HG03342 (cell line): ENCODE measurements at regions not wholly inside any gene's neighbourhood (a gene's known extent, or its start where the extent isn't known, plus 50 kb on each side); places are given as distances from the start of the nearest gene placed in this dataset.

Source experiments
- ATAC-seq: cut with Tn5 transposase; IDR thresholded peaks from one replicate; pipeline ENCODE4 v1.9.1; 2021; ENCODE audit warnings: mild to moderate bottlenecking, moderate library complexity; ENCODE audit not compliant: unreplicated experiment

DNA sequence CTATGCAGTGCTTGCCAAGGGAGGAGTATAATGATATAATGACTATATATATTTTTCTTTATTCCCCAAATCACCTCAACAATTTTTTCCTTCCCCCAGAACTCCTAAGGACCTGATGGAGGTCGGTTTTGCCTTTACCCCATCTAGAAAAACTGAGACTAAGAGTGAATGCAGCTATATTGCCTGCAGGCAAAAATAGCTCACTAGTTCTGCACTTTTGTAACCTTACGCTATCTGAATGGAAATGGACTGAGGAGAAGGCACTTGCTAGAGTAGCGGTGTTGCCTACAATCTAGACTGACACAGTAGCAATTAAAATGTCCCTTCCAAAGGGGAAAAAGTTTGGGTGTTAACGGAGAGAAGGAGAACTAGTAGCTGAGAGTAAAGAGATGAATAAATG is 379.5 kb upstream of the SEMA6D start:
- no peak for ATAC-seq

DNA sequence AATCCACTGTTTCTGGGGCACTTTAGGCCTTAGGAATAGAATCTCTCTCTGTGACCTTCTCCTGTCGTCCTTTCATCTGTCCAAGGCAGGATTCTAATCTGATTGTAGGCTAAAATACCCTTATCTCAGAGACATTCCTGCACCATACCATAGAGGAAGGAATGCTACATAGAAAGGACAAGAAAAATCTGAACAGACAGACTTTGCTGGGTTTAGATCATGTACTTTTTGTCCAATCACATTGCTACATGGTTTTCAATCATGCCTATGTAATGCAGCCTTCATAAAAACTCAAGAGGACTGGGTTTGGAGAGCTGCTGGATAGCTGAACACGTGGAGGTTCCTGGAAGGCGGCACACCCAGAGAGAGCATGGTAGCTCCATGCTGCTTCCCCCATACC is 378.5 kb upstream of the SEMA6D start:
- no peak for ATAC-seq

DNA sequence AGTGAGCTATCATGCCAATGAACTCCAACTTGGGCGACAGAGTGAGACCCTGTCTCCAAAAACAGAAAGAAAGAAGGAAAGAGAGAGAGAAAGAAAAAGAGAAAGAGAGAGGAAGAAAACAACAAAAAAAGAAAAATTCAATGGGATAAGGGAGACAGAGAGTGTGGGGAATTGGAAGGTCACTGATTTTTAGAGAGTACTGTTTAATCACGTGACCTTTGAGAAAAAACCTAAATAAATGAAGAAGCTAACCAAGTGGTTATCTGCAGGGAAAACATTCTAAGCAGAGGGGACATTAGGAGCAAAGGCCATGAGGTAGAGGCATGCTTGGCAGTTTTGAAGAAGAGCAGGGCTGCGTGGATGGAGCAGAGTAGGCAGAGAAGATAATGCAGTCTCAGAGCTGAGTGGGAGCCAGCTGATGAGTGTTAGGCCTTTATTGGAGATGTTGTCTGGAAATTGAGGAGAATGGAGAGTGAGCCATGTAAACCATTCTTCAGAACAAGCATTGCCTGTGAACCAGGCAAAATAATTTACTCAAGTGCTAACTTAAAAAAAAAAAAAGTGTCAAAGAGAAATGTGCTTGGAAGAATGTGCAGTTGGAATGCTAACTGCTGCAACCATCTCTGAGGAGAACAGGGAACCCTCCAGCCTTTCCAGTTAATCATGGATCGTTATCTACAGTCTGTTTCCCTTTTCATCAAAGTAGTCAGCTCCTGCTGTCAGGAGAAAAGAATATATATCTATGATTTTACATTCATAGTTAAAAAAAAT is 377.3 kb upstream of the SEMA6D start:
- ATAC-seq = no peak

DNA sequence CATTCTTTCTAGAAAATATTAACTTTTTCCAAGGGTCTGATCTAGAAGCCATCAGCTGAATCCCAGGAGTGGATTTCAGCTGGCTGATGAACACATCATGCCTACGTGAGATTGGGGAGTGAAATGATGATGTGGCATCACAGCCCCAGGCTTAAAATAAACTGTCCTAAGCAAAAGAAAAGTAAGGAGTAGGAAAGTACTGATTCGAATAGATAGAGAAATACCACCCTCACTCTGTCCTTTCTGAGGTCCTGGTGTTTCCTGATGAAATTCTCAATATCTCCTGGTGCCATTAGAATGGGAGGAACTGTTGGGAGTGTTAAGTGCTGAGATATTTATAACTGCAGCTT is 376.8 kb upstream of the SEMA6D start:
- ATAC-seq = no peak

DNA sequence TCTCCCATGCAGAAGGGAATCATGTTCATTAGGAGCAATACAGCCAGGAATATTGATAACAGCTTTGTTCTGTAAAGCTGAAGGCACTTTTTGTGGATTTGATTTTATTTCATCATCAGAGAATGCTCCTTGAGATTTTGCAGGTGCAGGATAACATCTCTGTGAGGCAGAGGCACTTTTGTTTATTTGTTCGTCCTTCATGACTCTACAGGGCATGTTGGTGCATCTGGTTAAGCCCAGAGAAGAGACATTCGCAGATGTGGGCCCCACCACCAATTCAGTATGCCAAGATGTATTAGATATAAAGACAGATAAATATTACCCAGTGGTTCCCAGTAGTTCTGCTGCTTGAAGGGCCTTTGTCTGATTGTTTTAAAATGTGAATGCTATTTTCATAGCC is 368.1 kb upstream of the SEMA6D start:
- no peak for ATAC-seq

DNA sequence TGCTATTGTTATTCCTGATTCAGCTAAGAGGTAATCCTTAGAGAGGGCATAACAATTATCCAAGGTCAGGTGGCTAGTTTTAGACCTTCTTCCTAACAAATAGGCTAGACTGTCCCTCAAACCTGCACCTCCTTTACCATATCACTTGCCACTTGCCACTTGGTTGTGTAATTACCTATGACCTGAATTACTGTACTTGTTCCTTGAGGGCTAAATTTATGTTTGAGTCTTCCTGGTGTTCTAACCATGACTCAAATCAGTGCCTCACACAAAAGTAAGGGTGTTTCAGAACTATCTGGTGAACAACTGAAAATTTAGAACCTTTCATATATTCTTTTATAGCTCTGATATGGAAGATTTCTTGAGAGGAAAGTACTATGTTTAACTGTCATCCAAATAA is 365.8 kb upstream of the SEMA6D start:
- ATAC-seq = no peak

DNA sequence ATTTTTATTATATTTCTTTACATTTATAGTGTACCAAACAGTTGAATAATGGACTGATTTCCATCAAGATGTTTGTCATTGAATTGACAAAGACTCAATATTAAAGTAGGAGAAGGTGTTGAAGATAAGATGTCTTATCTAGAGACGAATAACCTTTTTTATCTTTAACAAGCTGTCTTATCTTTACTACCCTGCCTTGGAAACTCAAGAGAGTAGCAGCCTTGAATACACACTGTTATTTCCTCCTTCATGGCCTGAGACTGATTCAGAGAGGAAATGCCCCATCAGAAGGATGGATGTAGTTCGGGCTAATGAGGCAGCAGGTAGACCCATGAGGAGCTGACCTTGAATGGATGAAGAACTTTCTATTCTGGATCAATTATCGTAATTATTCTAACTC is 365.1 kb upstream of the SEMA6D start:
- no peak for ATAC-seq

DNA sequence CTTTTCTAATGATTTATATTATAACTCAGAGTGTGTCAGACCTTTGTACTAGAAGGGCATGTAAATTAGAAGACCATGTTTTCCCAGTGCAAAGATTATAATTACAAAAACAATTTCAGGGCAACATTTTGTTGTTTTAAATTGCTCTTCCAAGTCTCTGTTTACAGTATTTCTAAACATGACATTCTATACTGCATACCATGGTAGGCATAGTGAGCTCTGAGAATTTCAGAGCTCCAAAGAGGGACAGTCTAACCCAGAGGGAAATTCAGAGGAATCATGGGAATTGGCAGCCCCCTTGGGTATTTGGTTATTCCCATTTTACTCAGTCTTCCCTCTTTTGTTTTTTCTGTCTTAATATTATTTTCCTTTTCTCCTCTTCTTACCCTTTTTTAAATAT is 361.5 kb upstream of the SEMA6D start:
- ATAC-seq = no peak

DNA sequence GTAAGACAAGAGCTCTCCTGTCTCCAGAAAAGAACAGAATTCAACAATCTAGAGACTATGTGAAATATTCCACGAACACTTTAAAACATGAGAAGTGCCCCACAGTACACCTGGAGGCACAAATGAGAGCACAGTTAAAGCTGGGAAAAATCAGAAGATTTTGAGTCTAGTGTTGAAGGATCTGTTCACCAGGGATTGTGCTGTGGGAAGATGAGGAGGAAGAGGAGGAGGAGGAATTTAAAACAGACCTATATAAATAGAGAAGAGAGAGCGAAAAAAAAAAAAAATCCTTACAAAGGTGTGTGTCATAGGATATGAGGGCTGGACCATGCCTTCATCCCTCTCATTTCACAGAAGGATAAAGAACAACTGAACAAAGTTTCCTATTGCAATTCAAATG is 361.0 kb upstream of the SEMA6D start:
- ATAC-seq = no peak

DNA sequence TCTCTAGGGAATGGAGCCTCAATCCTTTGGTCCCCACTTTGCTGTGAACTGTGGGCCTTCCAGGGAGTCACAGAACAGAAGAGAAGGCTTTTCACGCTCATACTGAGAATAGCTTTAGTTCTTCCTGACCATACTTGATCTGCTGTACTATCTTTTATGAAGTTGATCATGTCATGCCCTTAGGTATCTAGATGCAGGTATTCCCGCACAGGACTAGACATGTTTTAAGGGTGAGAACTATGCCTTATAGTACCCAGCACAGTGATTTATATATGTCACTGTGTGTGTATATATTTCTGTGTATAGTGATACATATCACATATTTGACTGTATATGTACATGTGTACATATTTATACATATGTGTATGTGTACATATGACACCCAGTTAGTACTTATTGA is 358.4 kb upstream of the SEMA6D start:
- ATAC-seq = no peak

DNA sequence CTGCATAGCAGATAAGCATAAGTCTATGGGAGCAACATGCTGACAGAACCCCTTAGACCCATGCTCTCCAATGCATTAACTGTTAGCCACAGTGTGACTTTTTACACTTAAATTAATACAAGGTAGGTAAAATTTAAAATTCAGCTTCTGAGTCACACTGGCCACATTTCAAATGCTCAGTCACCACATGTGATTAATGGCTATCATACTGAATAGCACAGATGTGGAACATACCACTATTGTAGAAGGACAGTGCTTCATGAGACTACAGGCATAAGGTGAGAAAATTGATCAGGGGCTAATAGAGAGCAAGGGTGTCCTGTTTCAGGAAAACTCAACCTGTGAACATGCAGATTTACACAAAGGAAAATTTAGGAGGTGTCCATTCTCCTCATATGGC is 357.0 kb upstream of the SEMA6D start:
- no peak for ATAC-seq

DNA sequence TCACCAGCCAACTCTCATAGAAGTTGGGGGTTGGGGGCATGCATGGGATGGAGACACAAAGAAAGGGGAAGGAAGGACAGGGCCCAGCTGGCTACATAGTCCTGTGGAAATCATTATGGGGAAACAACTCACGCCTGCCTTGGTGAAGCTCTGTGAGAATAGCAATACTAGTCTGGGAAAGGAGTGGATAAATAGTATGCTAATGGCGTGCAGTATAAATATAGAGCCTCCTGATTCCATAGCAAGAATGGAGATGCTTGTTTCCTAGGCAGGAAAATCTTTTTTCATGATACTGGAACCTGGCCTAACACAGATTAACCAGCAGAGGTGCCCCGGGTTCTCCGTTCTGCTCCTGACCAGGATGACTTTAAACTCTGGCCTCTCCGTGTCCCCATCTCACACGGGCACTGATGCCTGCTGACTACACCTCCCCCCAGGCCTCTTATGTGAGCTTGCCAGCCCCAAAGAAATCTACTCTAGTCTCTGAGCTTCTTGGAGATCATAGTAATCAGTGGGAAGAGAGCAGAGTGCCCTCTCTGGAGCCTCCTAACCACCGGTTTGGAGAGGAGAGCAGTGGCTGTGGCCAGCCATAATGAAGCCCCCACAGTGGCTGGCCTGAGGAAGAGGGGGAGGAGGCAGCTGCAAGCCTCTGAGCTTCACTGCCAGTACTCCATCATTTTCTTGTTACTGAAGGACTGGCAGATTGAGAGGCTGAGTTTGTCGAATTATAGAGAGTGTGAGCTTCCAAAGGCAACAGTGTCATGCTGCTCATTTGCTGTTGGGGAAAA is 355.0 kb upstream of the SEMA6D start:
- no peak for ATAC-seq

DNA sequence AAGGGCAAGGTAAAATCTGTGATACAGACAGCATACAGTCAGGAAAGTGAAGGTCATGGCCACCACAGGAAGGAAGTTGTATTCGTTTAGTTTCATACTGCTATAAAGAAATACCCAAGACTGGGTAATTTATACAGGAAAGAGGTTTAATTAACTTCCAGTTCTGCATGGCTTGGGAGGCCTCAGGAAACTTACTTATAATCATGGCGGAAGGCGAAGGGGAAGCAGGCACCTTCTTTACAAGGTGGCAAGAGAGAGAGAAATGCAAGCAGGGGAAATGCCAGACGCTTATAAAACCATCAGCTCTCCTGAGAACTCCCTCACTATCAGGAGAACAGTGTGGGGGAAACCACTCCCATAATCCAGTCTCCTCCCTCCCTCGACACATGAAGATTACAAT is 353.7 kb upstream of the SEMA6D start:
- ATAC-seq = no peak

DNA sequence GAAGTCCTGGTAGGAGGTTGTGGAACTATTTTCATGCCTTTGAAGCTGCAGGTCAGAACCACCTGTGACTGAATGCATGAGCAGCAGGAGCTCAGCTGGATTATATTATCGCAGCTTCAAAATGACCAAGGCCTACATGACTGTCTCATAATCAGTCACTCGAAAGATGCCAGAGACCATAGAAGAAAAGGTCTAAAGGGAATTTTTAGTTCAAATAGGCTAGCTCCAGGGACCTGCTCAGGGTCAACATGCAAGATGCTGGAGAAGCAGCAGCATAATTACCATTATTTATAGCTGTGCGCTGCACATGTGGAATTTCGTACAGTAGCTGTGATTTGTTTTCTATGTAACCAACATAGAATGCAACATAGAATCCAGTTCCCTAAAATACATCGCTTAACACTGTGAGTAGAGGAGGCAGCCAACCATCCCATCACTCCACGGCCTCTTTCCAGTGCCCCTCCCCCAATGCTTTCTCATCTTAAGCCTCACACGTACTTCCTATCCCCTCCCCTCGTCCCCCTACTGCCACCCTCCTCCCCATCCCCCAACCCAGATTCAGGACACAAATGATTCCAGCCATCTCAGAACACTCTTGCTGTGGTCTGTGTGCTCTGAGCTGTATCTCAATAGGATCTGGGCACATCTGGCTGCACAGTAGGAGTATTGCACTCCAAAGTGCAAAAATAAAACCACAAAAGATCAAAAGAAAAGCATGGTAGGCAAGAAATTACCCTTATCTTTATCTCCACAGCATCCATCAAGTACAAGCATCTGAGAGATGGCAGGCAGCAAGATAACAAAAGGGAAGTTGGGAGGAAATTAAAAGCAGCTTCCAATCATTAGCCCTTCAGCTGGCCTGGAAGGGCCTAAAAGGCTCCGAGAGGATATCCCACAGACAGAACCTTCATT is 352.8 kb upstream of the SEMA6D start:
- ATAC-seq = no peak

DNA sequence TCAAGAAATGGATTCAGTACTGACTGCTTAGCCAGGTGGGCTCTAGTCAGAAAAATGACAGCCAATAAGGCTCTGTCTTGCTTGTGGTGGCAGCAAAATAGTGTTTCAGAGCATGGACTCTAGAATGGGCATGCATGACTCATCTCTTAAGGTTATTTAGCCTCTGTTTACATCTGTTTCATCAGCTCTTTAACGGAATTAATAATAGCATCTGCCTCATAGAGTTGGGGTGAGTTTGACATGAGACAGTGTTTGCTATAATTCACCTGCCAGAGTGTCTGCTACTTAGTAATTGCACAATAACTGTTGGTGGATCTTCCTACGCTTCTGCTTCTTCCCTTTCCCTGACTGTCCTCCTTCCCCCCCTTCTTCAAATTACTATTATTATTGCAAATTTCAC is 350.4 kb upstream of the SEMA6D start:
- no peak for ATAC-seq

DNA sequence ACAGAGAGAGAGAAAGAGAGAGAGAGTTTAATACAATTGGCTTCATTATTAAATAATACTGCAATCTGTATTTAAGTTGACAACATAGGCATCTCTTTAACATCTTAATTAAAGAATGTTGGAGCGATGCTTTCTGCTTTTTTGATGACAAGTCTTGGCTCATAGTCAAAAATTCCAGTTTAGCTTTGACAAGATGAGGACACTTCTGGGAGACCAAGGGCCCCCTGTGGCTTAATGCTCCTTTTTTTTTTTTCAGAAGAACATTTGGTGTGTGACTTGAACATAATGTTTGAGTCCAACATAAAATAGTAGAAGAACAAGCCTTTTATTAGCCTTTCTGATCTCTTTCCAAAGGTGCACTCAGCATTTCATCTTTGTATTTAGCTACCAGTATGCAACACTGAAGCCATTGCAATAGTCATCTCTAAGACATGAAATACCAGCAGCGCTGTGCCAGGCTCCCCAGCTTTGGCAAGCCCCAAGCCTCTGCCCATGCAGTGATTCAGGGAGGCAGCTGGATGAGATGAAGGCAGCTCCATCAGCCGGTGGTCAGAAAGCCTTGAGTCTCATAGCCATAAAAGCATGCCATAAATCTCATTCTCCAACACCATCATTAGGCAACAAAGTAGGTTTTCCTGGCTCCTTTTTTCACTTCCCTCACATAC is 349.4 kb upstream of the SEMA6D start:
- no peak for ATAC-seq

DNA sequence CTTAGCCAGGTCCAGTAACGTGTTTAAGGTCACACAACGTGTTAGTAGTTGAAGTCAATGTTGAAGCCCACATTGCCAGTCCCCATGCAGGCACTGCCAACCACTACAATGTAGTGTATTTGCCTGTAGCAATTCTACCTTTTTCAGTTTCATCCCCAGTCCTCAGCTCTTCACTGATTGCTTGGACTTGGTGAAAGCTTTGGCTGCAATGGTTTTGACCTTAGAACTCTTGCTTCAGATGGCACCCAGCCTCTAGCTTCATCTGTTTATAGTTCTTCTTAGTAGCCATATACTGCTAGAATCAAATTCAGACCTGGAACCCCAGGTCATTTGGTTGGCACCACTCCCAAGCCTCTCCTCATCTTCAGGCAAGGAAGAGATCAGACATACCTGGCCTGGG is 345.4 kb upstream of the SEMA6D start:
- no peak for ATAC-seq

DNA sequence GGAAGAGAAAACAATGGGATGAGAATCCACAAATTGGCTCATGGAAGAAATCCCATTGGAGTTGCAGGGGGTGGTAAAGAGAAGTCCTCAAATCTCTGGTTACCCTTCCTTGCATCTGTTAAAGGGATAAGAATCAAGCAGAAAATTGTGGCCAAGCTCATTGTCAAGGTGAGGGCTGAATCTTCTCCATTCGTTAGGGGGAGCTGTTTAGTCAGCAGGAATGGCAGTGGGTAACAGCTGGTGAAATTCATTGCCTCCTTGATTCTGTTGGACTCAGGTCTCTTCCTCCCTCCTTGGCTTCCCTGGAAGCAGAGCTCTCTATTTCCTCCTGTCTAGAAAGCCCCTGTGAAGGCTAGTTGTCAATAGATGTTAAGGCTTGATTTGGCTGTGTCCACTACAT is 343.1 kb upstream of the SEMA6D start:
- no peak for ATAC-seq

DNA sequence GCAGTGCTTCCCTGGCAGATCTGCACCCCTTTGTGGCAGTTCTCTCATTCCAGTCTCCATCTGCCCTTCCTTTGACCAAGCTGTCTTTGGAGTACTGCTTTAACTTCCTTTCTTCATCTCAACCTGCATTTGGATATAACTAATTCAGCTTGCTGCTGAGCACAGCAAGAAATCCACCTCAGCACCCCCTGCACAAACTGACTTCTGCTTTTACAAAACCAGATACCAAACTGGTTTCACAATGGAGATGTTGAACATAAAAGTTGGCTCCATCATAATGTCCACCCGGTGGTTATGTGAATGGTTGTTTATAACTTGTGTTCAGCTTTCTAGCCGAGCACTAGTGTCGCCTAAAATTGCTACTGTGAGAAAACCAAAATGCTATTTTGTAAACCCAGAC is 341.1 kb upstream of the SEMA6D start:
- ATAC-seq = no peak

DNA sequence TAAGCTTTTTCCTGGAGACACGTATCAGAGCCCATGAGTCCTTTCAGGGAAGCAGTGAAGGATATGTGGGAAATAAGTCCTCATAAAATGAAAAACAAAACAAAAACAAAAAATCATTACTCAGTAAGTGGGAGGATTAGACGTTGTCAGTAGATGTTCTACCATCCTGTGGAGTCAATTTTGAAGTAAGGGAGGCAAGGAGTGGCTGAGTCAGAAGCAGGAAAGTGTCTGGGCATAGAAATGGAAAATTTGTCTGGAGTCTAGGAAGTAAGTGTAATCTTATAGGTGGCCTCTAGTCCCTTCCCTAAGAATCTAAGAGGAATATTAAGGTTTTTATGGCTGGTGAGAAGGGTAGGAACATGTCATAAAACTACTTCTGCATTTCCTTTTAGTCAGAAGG is 339.8 kb upstream of the SEMA6D start:
- ATAC-seq = no peak

DNA sequence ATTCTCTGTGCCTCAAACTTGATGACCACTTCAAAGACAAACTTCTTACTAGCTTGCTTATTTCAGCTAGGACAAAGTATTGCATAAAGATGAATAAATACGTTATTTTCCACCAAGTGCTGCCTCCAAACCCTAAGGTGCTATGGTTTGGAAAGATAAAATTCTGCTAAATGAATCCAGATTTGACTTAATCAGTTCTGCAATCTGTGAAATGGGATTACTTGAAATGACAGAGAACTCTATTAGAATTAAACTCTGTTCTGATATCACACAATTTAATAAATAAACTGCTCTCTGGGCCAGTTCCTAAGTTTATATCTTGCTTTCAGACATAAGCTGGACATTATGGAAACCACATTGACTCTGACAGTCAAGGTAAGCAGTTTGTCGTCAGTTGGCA is 338.8 kb upstream of the SEMA6D start:
- no peak for ATAC-seq
